WTC11 (cell line): ENCODE measurements at regions not wholly inside any gene's neighbourhood (a gene's known extent, or its start where the extent isn't known, plus 50 kb on each side); places are given as distances from the start of the nearest gene placed in this dataset.

Experiments used
- ATAC-seq: fragments of 200-7000 bp; cut with Tn5 transposase; 2 replicates; pipeline ENCODE4 v1.10.0; 2021; ENCODE audit warnings: mild to moderate bottlenecking, moderate library complexity
- CTCF ChIA-PET: fragments of 300-600 bp; sonication (Branson Sonifier 250); formaldehyde crosslinking; loops from one replicate; lab custom pipeline; 2021; ENCODE audit warnings: antibody characterized with exemption; lab: Charles Lee
- POLR2A ChIA-PET: fragments of 350-600 bp; sonication (Branson Sonifier 250); formaldehyde crosslinking; loops from one replicate; lab custom pipeline; 2021; ENCODE audit warnings: antibody characterized with exemption; lab: Charles Lee
- DNase-seq: peaks from one replicate; pipeline ENCODE4 v3.0.0; 2021; ENCODE audit warnings: low spot score
- H3K27ac Mint-ChIP-seq: 2 replicates; pipeline ENCODE4 v1.8.0; 2021; ENCODE audit warnings: mixed read lengths
- H3K27me3 Mint-ChIP-seq: 2 replicates; pipeline ENCODE4 v1.8.0; 2021; ENCODE audit warnings: low read depth, mild to moderate bottlenecking, moderate library complexity, mixed read lengths
- H3K36me3 Mint-ChIP-seq: 2 replicates; pipeline ENCODE4 v1.8.0; 2021; ENCODE audit warnings: mixed read lengths
- H3K4me1 Mint-ChIP-seq: 2 replicates; pipeline ENCODE4 v1.8.0; 2022; ENCODE audit warnings: mixed read lengths
- H3K4me3 Mint-ChIP-seq: 2 replicates; pipeline ENCODE4 v1.8.0; 2021; ENCODE audit warnings: mild to moderate bottlenecking, moderate library complexity, mixed read lengths
- H3K9me3 Mint-ChIP-seq: 2 replicates; pipeline ENCODE4 v1.8.0; 2021; ENCODE audit warnings: mixed read lengths
- CREM ChIP-seq: sonication (generic); formaldehyde crosslinking; IDR thresholded peaks from 2 replicates; pipeline ENCODE4 v1.8.1; 2022; ENCODE audit warnings: mild to moderate bottlenecking, missing genetic modification reagents, moderate library complexity
- FOXK1 ChIP-seq: sonication (generic); formaldehyde crosslinking; IDR thresholded peaks from 2 replicates; pipeline ENCODE4 v1.8.0; 2022; ENCODE audit warnings: mild to moderate bottlenecking, moderate library complexity, missing genetic modification reagents
- HMGA2 ChIP-seq: fragments of 250-450 bp; sonication (Bioruptor Pico); IDR thresholded peaks from 2 replicates; pipeline ENCODE4 v1.4.0; 2021; ENCODE audit warnings: mild to moderate bottlenecking, moderate library complexity
- KAT7 ChIP-seq: sonication (generic); formaldehyde crosslinking; IDR thresholded peaks from 2 replicates; pipeline ENCODE4 v1.8.1; 2023; ENCODE audit warnings: missing genetic modification reagents, mild to moderate bottlenecking, borderline replicate concordance
- NR3C1 ChIP-seq: sonication (generic); formaldehyde crosslinking; conservative IDR thresholded peaks from 2 replicates; pipeline ENCODE4 v1.8.1; 2023; ENCODE audit warnings: low read depth, mild to moderate bottlenecking, missing genetic modification reagents
- OVOL2 ChIP-seq: fragments of 250-450 bp; sonication (Bioruptor Pico); IDR thresholded peaks from 2 replicates; pipeline ENCODE4 v1.9.0; 2021; ENCODE audit warnings: mild to moderate bottlenecking, borderline replicate concordance
- PRRX2 ChIP-seq: fragments of 250-450 bp; sonication (Bioruptor Pico); IDR thresholded peaks from 2 replicates; pipeline ENCODE4 v1.8.0; 2021; ENCODE audit warnings: mild to moderate bottlenecking
- SMAD3 ChIP-seq: sonication (generic); formaldehyde crosslinking; IDR thresholded peaks from 2 replicates; pipeline ENCODE4 v1.8.0; 2022; ENCODE audit warnings: missing genetic modification reagents, mild to moderate bottlenecking, borderline replicate concordance
- SP1 ChIP-seq: sonication (generic); formaldehyde crosslinking; conservative IDR thresholded peaks from 2 replicates; pipeline ENCODE4 v1.8.1; 2022; ENCODE audit warnings: missing genetic modification reagents
- TEAD4 ChIP-seq: sonication (generic); formaldehyde crosslinking; IDR thresholded peaks from 2 replicates; pipeline ENCODE4 v1.8.0; 2022; ENCODE audit warnings: mild to moderate bottlenecking, missing genetic modification reagents
- ZNF317 ChIP-seq: sonication (generic); formaldehyde crosslinking; IDR thresholded peaks from 2 replicates; pipeline ENCODE4 v1.8.1; 2023; ENCODE audit warnings: low read depth, mild to moderate bottlenecking, moderate library complexity, missing genetic modification reagents, borderline replicate concordance
- TF ChIP-seq, protein P1 (sequence below): sonication (generic); formaldehyde crosslinking; IDR thresholded peaks from 2 replicates; pipeline ENCODE4 v1.8.0; 2023; ENCODE audit warnings: missing genetic modification reagents, mild to moderate bottlenecking, borderline replicate concordance
- TF ChIP-seq, protein P2 (sequence below): sonication (generic); formaldehyde crosslinking; IDR thresholded peaks from 2 replicates; pipeline ENCODE4 v1.8.0; 2022; ENCODE audit warnings: missing genetic modification reagents
- TF ChIP-seq, protein P3 (sequence below): sonication (generic); formaldehyde crosslinking; IDR thresholded peaks from 2 replicates; pipeline ENCODE4 v1.8.0; 2022; ENCODE audit warnings: mild to moderate bottlenecking, missing genetic modification reagents
- TF ChIP-seq, protein P4 (sequence below): sonication (generic); formaldehyde crosslinking; IDR thresholded peaks from 2 replicates; pipeline ENCODE4 v1.8.0; 2022; ENCODE audit warnings: mild to moderate bottlenecking, missing genetic modification reagents
- TF ChIP-seq, protein P5 (sequence below): fragments of 250-450 bp; sonication (Bioruptor Pico); IDR thresholded peaks from 2 replicates; pipeline ENCODE4 v1.9.0; 2021; ENCODE audit warnings: mild to moderate bottlenecking
- TF ChIP-seq, protein P6 (sequence below): sonication (generic); formaldehyde crosslinking; IDR thresholded peaks from 2 replicates; pipeline ENCODE4 v1.8.1; 2023; ENCODE audit warnings: mild to moderate bottlenecking, moderate library complexity, missing genetic modification reagents

DNA sequence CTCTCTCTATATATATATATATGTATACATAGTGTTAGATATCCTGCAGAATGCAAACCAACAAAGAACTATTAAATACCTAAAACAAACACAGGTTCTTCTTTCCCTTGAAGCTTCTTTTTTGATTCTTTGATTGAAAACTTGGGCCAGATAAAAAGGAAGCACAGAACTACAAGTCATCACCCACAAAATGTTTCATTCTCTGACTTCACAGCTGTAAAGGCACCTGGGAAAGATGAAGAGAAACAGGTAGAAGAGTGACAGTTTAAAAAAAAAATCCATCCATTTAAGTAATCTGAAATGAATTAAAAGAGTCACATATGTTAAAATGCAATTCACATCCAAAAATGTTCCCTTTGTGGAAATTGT lies 90.7 kb upstream of the FNDC3A start:
- peaks cover 41% of the 10 kb centered on the region for H3K27me3 Mint-ChIP-seq
- no peak overlapping the region for H3K4me3 Mint-ChIP-seq
- ChIA-PET POLR2A (no interaction called here), CTCF (interaction anchor here (0.5 kb wide), 1 partner anchor 386 kb away, joined by 3 read pairs; no protein-coding TSS in a partner anchor)
- ATAC-seq (no peak), DNase-seq (no peak)
- no peaks in the 10 kb centered on the region for H3K36me3 Mint-ChIP-seq
- no peaks in the 10 kb centered on the region for H3K9me3 Mint-ChIP-seq
- H3K27ac Mint-ChIP-seq = no peak overlapping the region
- TF ChIP-seq FOXK1 = no peak
- TF ChIP-seq, protein P1, sequence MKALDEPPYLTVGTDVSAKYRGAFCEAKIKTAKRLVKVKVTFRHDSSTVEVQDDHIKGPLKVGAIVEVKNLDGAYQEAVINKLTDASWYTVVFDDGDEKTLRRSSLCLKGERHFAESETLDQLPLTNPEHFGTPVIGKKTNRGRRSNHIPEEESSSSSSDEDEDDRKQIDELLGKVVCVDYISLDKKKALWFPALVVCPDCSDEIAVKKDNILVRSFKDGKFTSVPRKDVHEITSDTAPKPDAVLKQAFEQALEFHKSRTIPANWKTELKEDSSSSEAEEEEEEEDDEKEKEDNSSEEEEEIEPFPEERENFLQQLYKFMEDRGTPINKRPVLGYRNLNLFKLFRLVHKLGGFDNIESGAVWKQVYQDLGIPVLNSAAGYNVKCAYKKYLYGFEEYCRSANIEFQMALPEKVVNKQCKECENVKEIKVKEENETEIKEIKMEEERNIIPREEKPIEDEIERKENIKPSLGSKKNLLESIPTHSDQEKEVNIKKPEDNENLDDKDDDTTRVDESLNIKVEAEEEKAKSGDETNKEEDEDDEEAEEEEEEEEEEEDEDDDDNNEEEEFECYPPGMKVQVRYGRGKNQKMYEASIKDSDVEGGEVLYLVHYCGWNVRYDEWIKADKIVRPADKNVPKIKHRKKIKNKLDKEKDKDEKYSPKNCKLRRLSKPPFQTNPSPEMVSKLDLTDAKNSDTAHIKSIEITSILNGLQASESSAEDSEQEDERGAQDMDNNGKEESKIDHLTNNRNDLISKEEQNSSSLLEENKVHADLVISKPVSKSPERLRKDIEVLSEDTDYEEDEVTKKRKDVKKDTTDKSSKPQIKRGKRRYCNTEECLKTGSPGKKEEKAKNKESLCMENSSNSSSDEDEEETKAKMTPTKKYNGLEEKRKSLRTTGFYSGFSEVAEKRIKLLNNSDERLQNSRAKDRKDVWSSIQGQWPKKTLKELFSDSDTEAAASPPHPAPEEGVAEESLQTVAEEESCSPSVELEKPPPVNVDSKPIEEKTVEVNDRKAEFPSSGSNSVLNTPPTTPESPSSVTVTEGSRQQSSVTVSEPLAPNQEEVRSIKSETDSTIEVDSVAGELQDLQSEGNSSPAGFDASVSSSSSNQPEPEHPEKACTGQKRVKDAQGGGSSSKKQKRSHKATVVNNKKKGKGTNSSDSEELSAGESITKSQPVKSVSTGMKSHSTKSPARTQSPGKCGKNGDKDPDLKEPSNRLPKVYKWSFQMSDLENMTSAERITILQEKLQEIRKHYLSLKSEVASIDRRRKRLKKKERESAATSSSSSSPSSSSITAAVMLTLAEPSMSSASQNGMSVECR (CRISPR knock-in tag) = no peak
- TF ChIP-seq KAT7 (CRISPR knock-in tag) = no peak
- no peak for TF ChIP-seq PRRX2 (CRISPR knock-in tag)
- TF ChIP-seq CREM (CRISPR knock-in tag) = no peak
- TF ChIP-seq NR3C1 = no peak
- TF ChIP-seq, protein P2, sequence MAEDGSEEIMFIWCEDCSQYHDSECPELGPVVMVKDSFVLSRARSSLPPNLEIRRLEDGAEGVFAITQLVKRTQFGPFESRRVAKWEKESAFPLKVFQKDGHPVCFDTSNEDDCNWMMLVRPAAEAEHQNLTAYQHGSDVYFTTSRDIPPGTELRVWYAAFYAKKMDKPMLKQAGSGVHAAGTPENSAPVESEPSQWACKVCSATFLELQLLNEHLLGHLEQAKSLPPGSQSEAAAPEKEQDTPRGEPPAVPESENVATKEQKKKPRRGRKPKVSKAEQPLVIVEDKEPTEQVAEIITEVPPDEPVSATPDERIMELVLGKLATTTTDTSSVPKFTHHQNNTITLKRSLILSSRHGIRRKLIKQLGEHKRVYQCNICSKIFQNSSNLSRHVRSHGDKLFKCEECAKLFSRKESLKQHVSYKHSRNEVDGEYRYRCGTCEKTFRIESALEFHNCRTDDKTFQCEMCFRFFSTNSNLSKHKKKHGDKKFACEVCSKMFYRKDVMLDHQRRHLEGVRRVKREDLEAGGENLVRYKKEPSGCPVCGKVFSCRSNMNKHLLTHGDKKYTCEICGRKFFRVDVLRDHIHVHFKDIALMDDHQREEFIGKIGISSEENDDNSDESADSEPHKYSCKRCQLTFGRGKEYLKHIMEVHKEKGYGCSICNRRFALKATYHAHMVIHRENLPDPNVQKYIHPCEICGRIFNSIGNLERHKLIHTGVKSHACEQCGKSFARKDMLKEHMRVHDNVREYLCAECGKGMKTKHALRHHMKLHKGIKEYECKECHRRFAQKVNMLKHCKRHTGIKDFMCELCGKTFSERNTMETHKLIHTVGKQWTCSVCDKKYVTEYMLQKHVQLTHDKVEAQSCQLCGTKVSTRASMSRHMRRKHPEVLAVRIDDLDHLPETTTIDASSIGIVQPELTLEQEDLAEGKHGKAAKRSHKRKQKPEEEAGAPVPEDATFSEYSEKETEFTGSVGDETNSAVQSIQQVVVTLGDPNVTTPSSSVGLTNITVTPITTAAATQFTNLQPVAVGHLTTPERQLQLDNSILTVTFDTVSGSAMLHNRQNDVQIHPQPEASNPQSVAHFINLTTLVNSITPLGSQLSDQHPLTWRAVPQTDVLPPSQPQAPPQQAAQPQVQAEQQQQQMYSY = no peak
- no peak for TF ChIP-seq SMAD3 (CRISPR knock-in tag)
- H3K4me1 Mint-ChIP-seq = peaks cover 10% of the 10 kb centered on the region

DNA sequence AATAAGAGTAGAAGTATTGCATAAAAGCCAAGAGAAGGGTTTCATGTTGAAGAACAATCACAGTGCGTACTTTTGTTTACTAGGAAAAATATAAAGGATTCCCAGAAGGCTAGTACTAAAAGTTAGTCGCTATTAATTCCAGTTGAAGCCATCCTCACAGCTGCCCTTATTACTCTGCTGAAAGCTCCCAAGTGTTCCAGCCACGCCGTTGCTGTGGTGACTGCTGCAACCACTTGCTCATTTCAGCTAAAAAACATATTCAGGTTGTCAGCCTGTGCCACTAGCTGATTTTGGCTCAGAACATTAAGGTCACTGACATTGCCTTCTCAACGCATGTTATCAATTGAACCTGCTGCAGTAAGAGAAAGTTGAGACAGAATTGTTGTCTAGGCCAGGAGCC lies 87.1 kb upstream of the FNDC3A start:
- ChIA-PET CTCF (no interaction called here), POLR2A (no interaction called here)
- H3K4me3 Mint-ChIP-seq = no peak overlapping the region
- peaks cover 10% of the 10 kb centered on the region for H3K4me1 Mint-ChIP-seq
- H3K36me3 Mint-ChIP-seq = no peaks in the 10 kb centered on the region
- TF ChIP-seq ZNF317 (CRISPR knock-in tag) (no peak), SP1 (CRISPR knock-in tag) (no peak), HMGA2 (CRISPR knock-in tag) (no peak), TEAD4 (no peak), OVOL2 (no peak)
- TF ChIP-seq, protein P3, sequence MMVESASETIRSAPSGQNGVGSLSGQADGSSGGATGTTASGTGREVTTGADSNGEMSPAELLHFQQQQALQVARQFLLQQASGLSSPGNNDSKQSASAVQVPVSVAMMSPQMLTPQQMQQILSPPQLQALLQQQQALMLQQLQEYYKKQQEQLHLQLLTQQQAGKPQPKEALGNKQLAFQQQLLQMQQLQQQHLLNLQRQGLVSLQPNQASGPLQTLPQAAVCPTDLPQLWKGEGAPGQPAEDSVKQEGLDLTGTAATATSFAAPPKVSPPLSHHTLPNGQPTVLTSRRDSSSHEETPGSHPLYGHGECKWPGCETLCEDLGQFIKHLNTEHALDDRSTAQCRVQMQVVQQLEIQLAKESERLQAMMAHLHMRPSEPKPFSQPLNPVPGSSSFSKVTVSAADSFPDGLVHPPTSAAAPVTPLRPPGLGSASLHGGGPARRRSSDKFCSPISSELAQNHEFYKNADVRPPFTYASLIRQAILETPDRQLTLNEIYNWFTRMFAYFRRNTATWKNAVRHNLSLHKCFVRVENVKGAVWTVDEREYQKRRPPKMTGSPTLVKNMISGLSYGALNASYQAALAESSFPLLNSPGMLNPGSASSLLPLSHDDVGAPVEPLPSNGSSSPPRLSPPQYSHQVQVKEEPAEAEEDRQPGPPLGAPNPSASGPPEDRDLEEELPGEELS (CRISPR knock-in tag) = no peak
- TF ChIP-seq, protein P4, sequence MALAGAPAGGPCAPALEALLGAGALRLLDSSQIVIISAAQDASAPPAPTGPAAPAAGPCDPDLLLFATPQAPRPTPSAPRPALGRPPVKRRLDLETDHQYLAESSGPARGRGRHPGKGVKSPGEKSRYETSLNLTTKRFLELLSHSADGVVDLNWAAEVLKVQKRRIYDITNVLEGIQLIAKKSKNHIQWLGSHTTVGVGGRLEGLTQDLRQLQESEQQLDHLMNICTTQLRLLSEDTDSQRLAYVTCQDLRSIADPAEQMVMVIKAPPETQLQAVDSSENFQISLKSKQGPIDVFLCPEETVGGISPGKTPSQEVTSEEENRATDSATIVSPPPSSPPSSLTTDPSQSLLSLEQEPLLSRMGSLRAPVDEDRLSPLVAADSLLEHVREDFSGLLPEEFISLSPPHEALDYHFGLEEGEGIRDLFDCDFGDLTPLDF = no peak
- TF ChIP-seq, protein P5, sequence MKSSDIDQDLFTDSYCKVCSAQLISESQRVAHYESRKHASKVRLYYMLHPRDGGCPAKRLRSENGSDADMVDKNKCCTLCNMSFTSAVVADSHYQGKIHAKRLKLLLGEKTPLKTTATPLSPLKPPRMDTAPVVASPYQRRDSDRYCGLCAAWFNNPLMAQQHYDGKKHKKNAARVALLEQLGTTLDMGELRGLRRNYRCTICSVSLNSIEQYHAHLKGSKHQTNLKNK = no peak
- TF ChIP-seq, protein P6, sequence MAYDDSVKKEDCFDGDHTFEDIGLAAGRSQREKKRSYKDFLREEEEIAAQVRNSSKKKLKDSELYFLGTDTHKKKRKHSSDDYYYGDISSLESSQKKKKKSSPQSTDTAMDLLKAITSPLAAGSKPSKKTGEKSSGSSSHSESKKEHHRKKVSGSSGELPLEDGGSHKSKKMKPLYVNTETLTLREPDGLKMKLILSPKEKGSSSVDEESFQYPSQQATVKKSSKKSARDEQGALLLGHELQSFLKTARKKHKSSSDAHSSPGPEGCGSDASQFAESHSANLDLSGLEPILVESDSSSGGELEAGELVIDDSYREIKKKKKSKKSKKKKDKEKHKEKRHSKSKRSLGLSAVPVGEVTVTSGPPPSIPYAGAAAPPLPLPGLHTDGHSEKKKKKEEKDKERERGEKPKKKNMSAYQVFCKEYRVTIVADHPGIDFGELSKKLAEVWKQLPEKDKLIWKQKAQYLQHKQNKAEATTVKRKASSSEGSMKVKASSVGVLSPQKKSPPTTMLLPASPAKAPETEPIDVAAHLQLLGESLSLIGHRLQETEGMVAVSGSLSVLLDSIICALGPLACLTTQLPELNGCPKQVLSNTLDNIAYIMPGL = no peak
- TF ChIP-seq, protein P1 (CRISPR knock-in tag) = no peak
- ATAC-seq (no peak), DNase-seq (no peak)
- H3K27me3 Mint-ChIP-seq = peaks cover 13% of the 10 kb centered on the region
- no peaks in the 10 kb centered on the region for H3K9me3 Mint-ChIP-seq
- no peak overlapping the region for H3K27ac Mint-ChIP-seq
